Activated CD8-positive, alpha-beta memory T cell treated with anti-CD3 and anti-CD28 coated beads for 36 hours (primary cell): ENCODE measurements at regions not wholly inside any gene's neighbourhood (a gene's known extent, or its start where the extent isn't known, plus 50 kb on each side); places are given as distances from the start of the nearest gene placed in this dataset.

Experiments used
- CTCF ChIA-PET: fragments of 350-600 bp; sonication (Branson Sonifier 250); formaldehyde crosslinking; loops from one replicate; lab custom pipeline; 2021; ENCODE audit warnings: antibody characterized with exemption; lab: Charles Lee
- POLR2A ChIA-PET: fragments of 350-600 bp; sonication (Branson Sonifier 250); formaldehyde crosslinking; loops from one replicate; lab custom pipeline; 2021; ENCODE audit warnings: antibody characterized with exemption; lab: Charles Lee

GRCh38 chr1:232250838-232251237 lies 379.1 kb downstream of the SIPA1L2 start:
- POLR2A ChIA-PET = no interaction called here
- CTCF ChIA-PET = no interaction called here

GRCh38 chr1:232249861-232250777 lies 379.8 kb downstream of the SIPA1L2 start:
- ChIA-PET CTCF (no interaction called here), POLR2A (no interaction called here)

DNA sequence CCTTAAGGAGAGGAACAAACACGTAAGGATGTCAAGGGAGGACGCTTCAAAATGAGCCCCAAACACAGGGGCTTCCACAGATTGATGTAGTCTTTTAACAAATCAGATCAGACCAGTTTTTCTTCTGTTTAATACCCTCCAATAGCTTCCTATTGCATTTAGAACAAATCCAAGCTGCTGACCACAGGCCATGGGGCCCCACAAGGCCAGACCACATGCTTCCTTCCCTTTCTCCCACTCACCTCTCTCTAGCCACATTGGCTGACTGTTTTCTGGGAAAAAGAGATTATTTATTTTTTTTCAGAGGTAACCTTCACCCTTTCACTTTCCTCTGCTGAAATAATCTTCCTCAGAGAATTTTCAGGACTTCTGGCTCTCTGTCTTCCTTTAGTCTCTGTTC lies 380.6 kb downstream of the SIPA1L2 start:
- POLR2A ChIA-PET = no interaction called here

GRCh38 chr1:232248276-232248820 lies 381.6 kb downstream of the SIPA1L2 start:
- POLR2A ChIA-PET = no interaction called here
- CTCF ChIA-PET = interaction anchor here (0.5 kb wide), 1 partner anchor 77 kb away, joined by 3 read pairs; no protein-coding TSS in a partner anchor

More for the DNA sequence above, 380.6 kb downstream of the SIPA1L2 start:
- CTCF ChIA-PET = no interaction called here

DNA sequence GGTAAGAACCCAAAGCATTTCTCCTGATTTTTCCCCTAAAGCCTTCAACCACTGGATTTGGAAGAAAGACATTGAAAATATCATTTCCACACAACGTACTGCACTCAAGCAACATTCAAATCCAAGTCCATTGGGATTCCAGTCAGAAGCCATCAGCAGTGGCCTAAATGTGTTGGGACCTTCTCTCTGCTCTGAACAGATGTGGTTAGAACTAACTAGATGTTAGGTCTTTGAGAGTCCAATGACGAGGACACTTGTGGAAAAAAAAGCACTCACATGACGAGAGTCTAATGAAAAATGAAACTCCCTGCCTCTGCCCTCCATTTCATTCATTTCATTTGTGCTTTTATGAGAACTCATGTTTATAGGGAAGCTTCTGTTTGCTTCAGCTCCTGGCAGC lies 382.3 kb downstream of the SIPA1L2 start:
- ChIA-PET CTCF (no interaction called here), POLR2A (no interaction called here)

DNA sequence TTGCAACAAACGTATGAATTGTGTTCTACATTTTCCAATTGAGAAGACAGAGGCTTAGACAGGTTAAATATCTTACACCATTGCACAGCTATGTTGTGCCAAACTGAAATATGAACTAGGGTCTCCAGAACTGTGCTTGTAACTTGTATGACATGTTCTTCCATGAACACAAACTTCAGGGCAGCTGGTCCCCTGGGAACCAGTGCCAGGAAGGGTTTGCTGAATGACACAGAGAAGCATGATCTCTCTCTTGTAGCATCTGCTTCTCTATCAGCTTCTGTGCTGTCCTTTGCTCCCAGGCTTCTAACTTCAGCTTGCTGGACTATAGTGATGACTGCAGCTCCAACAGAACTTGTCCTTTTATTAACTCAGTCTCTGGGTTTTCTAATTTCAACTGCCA lies 385.5 kb downstream of the SIPA1L2 start:
- ChIA-PET POLR2A (no interaction called here), CTCF (no interaction called here)

DNA sequence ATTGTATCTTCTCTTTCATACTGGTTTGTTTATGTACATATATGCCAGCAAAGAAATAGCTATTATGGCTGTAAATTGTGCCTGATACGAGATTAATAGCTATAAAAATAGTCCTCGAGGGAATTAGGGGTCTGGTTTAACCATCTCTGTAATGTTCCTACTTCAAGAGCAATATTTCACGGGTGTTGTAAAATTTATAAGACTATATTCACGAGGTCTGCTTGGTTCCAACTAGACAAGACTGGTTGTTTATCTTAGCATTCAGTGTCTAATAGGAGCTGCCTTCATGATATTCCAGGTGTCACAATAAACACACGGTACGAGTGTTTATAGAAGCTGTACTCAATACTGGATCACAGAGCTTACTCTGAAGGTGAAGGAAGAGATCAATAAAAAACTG lies 389.9 kb downstream of the SIPA1L2 start:
- CTCF ChIA-PET = no interaction called here
- POLR2A ChIA-PET = no interaction called here

DNA sequence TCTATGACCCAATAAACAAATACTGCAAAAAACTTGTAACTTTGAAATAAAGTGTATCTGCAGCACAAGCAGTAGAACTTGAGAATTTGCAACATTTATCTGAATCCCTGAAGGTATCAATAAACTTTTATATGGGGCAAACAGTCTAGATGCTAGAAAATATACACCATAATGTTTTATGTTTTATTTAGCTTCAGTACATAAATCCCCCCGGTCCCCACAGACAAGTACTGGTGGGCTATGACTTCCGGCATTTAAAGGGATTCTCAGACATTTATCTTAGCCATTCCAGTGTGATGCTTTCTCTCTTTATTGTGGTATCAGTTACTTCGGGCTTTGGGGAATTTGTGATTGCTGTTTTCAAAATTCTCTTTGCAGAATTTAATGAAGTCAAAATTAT lies 390.4 kb downstream of the SIPA1L2 start:
- ChIA-PET POLR2A (no interaction called here), CTCF (no interaction called here)

- ChIA-PET POLR2A (no interaction called here), CTCF (no interaction called here)
Observed at GRCh38 chr1:232238009-232238408, 391.9 kb downstream of the SIPA1L2 start.

DNA sequence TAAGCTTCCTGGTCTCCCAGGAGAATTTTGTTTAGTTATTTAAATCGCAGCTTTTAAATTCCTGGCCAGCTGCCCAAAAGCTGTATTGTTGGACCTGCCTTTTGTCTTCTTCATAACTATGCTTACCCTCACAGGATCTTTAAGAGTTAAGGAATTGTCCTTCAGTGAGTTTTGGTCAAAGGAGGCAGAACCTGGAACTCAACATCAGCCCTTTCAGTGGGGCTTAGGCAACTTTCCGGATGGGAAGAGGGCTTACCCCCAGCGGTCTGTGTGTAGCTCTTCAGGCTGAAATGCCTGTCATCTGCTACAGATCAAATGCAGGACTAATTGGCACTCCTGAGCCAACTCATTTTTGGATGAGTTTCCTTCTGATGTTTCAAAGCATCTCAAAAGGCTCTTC lies 402.6 kb downstream of the SIPA1L2 start:
- ChIA-PET POLR2A (no interaction called here), CTCF (no interaction called here)

DNA sequence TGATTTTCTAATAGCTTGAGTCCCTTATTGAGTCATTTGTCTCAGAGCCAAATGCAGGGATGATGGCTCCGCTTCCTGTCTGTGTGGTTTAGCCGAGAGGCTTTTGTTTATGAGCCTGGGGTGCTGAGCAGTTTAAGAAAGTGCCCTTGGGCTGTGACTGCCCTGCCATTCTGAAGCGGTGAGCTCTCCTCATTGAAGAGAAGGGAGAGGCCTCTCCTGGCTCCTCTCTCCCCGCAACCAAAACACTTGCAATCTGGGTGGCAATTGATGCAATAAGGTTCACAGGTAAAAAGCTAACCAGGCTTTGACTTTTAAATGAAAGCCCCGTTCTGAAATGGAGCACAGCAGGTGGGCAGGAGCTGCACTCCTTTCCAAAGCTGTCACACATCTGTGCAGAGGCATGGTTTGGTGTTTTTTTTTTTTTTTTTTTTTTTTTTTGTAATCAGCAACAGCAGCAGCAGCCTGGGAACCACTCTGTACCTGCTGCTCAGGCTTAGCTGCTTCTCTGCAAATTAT lies 403.7 kb downstream of the SIPA1L2 start:
- ChIA-PET CTCF (no interaction called here), POLR2A (interaction anchor here (0.7 kb wide), 1 partner anchor 22 kb away, joined by 7 read pairs; no protein-coding TSS in a partner anchor)

- POLR2A ChIA-PET = no interaction called here
- CTCF ChIA-PET = no interaction called here
Observed at GRCh38 chr1:232225336-232226131, 404.4 kb downstream of the SIPA1L2 start.

DNA sequence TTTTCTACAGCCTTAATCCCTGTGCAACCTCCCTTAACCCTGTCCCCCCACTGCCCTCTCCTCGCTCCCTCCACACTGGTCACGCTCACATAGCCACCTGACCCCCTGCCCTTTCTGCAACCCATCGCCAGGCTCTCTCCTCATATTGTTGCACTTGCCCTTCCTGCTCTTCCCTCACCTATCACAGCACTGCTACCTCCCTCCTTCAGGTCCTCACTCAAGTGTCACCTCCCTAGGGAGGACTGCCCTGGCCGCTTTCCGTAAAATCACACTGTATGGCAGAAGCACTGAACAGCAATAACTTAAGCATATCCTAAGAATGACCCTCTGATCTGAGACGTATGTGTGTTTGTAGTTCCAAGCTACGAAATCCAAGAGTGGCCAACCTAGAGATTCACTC lies 406.0 kb downstream of the SIPA1L2 start:
- POLR2A ChIA-PET = no interaction called here
- CTCF ChIA-PET = no interaction called here

GRCh38 chr1:232223183-232223708 lies 406.7 kb downstream of the SIPA1L2 start:
- CTCF ChIA-PET = no interaction called here
- POLR2A ChIA-PET = no interaction called here

DNA sequence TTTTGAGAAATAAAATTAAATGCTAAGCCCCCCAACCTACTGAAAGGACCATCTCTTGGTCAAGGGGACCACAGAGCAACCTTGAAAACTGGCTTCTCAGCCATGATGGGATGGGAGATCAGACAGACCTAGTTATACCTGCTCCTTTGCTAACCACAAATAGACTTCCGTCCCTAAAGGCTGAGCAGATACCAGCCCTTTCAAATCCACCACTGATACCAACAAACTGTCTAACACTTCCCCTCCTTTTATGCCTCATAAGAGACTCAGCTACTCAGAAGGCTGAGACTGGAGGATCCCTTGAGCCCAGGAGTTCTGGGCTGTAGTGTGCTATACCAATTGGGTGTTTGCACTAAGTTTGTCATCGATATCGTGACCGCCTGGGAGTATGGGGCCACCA lies 407.3 kb downstream of the SIPA1L2 start:
- ChIA-PET CTCF (no interaction called here), POLR2A (no interaction called here)

GRCh38 chr1:232221802-232222499 lies 408.0 kb downstream of the SIPA1L2 start:
- CTCF ChIA-PET = no interaction called here

DNA sequence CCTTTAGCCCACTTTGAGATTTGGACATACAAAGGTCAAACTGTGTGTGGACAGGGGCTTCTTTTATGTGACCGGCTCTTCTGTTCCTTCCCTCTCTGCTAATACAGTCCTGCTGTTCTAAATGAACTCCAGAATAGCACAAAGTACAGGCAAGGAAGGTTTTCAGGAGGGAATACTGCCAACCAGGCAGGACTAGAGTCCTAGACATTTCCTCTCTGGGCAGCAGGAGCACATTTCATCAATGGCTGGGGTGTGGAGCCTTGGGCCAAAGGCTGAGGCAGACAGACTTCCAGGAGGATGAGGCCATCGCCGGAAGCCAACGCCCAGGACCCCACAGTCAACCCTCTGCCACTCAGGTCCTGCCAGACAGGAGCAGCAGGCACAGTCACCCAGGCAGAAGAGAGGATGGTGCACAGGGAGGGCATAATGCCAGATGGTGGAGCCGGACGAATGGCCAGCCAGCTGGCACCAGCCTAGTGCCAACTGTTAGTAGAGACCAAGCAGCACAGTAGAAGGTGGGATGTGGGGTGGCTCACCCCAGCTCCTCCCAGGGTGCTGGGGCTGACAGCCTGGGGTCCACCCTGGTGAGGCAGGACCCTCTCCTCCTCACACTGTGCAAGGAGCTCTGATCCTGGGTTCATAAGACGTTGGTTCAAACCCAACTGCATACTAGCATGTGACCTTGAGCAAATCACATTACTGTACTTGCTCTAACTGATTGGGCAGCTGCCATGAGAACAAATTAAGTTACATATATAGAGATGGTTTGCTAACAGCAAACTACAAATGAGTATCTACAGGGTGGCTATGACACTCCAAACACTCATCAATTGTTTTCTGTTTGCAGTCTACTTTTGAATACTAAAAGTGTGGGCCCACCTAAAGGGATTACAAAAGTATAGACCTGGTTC lies 410.7 kb downstream of the SIPA1L2 start:
- ChIA-PET POLR2A (no interaction called here), CTCF (no interaction called here)

More at GRCh38 chr1:232221802-232222499, 408.0 kb downstream of the SIPA1L2 start:
- POLR2A ChIA-PET = no interaction called here

- ChIA-PET CTCF (no interaction called here), POLR2A (no interaction called here)
Observed at GRCh38 chr1:232213928-232214327, 416.0 kb downstream of the SIPA1L2 start.
